GM10266 (cell line): ENCODE measurements at regions not wholly inside any gene's neighbourhood (a gene's known extent, or its start where the extent isn't known, plus 50 kb on each side); places are given as distances from the start of the nearest gene placed in this dataset.

Experiments
- DNase-seq: peaks from one replicate; pipeline ENCODE4 v3.0.0; 2012; ENCODE audit errors: extremely low spot score
- TF ChIP-seq, protein P1 (sequence below): IDR thresholded peaks from 2 replicates; pipeline ENCODE4 v1.5.1; 2012; ENCODE audit warnings: mild to moderate bottlenecking, low read depth; ENCODE audit not compliant: control insufficient read depth, insufficient read depth; ENCODE audit errors: missing control alignments

DNA sequence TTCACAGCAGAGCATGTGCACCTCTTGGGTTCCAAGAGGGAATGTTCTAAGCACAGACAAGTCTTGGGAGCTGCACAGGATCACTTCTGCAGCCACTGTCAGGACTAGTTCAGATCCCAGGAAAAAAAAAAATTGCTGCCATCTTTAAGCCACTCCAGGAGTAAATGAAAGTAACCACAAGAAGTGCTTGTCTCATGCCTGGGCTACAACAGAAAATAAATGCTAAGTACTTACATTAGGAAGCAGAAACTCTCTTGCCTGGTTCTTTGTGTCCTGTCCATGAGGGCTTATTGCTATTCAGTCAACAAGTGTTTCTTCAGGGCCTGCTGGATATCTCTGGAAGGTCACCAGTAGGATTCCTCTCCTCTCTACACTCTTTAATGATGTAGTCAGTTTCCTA, 176.1 kb downstream of the KTN1 start:
- TF ChIP-seq, protein P1, sequence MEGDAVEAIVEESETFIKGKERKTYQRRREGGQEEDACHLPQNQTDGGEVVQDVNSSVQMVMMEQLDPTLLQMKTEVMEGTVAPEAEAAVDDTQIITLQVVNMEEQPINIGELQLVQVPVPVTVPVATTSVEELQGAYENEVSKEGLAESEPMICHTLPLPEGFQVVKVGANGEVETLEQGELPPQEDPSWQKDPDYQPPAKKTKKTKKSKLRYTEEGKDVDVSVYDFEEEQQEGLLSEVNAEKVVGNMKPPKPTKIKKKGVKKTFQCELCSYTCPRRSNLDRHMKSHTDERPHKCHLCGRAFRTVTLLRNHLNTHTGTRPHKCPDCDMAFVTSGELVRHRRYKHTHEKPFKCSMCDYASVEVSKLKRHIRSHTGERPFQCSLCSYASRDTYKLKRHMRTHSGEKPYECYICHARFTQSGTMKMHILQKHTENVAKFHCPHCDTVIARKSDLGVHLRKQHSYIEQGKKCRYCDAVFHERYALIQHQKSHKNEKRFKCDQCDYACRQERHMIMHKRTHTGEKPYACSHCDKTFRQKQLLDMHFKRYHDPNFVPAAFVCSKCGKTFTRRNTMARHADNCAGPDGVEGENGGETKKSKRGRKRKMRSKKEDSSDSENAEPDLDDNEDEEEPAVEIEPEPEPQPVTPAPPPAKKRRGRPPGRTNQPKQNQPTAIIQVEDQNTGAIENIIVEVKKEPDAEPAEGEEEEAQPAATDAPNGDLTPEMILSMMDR = no peak
- no peak for DNase-seq

DNA sequence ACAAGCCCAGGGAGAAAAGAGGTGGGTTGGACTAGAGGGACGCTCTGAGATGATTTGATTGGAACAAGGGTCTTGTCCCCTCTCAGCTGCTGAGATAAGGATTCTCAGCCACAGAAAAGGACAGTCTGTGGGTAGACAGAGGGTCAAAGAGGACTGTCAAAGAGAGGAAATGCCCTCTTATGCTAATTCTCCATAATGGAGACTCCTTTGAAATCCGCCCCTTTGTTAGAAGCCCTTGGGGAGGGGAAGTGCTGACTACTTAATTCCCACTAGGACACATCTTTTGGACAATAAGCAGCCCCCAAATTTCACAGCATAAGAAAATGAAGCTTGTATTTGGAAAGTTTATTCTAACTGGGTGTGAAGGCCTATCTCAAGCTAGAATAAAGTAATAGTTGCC, 176.6 kb downstream of the KTN1 start:
- TF ChIP-seq, protein P1 = no peak
- DNase-seq = no peak

DNA sequence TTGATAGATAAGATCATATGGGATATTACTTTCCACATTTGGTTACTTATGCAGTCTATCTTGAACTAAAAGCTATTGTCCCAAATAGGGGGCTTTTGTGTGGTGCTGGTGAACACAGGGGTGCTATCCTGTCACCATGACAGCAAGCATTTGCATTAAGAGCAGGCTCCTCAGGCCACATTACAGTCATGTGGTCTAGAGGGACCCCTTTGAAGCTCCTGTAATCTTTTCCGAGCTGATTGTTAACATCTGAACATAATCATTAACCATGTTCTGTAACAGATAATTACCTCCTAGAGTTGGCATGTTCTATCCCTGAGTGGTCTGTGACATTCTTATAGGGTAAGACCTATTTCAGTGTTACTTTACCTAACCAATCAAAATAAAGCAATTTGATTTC, 178.8 kb downstream of the KTN1 start:
- TF ChIP-seq, protein P1 = no peak
- no peak for DNase-seq

DNA sequence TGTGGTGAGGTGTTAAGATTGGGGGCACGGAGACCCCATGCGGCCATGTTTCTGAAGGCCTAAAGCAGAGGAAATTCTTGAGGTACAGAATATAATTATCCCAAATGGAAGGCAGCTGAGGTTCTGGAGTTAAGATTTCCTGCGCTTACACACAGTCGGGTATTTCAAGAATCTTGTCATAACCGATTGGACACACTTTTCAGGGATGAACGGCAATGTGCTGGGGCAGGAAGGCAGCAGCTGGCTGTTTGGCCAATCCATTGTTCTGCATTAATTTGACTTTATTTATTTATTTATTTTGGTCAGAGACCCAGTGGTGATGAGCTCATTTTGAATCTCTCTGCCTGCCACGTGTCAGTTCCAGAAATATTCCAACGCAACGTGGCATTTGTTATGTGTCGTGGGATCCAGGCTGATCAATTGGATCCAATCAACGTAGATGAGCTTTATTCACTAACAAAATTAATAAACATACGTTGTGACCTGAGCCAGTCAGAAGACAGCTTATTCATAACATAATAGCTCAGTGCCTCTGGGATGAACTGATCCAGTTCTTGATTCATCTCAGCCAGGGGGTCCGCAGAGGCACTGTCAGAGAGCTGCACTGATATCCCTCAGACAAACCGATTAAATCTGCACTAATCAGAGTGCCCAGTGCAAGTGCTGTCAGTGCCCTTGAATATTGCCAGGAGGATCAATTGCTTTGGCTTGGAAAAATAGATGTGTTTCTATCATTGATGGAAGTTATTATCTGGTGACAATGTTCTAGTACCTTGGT, 181.0 kb downstream of the KTN1 start:
- DNase-seq = no peak
- TF ChIP-seq, protein P1 = no peak

DNA sequence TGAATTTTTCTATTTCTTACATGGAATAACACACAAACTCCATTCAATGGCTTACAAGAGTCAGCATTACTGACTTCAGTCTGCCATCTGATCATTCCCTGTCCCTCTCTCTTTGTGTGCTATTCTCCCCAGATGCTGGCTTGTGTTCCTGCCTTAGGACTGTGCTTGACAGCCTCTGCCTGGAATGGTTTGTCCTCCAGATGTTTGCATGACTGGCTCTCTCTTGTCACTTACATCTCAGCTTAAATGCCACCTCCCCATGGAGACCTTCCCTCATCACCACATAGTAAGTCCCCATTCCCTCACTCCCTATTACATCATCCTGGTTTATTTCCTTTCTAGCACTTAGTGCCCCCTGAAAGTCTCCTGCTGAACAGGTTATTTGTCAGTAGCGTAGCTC, 181.6 kb downstream of the KTN1 start:
- DNase-seq = no peak
- TF ChIP-seq, protein P1 = no peak

DNA sequence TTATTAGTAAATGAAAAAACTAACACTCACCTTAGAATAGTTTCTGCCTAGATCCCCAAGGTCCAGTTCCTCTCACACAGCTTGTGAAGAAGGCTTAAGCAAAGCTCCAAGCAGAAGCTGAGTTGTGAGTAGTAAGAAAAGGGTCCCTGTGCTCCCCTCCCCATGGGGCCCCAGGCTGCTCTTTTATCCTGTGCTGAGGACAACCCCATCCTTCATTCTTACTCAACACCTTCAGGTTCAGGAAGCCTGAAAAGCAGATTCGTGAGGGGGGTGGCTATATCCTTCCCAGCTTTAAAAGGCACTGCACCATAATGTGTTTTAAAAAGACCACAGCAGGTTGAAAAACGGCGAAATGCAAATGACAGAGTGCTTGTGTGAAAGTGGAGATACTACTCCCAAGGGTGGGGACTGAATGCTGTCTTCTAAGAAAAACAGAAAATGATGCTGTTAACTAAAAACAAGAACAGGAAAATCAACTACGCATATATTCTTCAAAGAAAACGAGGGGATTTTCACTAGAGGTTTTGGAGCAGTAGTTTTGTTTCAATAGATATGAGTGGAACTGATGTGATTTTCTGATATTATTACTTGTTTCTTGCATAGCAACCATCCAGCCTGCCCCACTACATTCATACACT, 182.7 kb downstream of the KTN1 start:
- TF ChIP-seq, protein P1 = no peak
- no peak for DNase-seq

DNA sequence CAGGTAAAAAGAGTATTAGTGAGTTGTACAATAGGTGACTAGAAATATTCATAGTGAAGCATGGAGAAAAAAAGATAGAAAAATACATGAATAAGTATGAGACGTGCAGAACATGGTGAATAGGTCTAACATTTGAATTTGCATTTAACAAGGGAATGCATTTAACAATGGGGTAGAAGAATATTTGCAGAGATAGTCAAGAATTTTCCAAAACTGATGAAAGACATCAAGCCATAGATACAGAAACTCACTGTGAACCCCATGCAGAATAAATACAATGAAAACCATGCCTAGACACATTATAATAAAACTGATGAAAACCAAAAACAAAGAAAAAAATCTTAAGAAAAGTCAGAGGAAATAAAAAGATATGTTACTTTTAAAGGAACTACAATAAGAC, 184.8 kb downstream of the KTN1 start:
- DNase-seq = no peak
- TF ChIP-seq, protein P1 = no peak
